ENCODE measurements at regions not wholly inside any gene's neighbourhood (a gene's known extent, or its start where the extent isn't known, plus 50 kb on each side); places are given as distances from the start of the nearest gene placed in this dataset.

- DNase-seq (ENCODE audit: low read depth, low spot score): no peak
- no CpG with 5 or more reads among the region's 2 CpGs for WGBS (ENCODE audit: insufficient coverage, insufficient read length)
- no peaks in the 10 kb centered on the region for H3K36me3 ChIP-seq (ENCODE audit: control insufficient read depth, insufficient read depth, low read length)
These were observed 431.3 kb upstream of the MDFIC2 start for GRCh38 chr3:70743754-70744153.

GRCh38 chr3:70742081-70742480 is 429.6 kb upstream of the MDFIC2 start:
- no peaks in the 10 kb centered on the region for H3K4me1 ChIP-seq (ENCODE audit: control insufficient read depth, insufficient read depth, low read length)
- H3K27me3 ChIP-seq (ENCODE audit: control insufficient read depth, insufficient read depth, low read length): no peaks in the 10 kb centered on the region
- no peak overlapping the region for H3K4me3 ChIP-seq (ENCODE audit: low read length)
- no peak overlapping the region for H3K27ac ChIP-seq (ENCODE audit: low read length)
- no peaks in the 10 kb centered on the region for H3K36me3 ChIP-seq (ENCODE audit: control insufficient read depth, insufficient read depth, low read length)
- no CpG with 5 or more reads among the region's 5 CpGs for WGBS (ENCODE audit: insufficient coverage, insufficient read length)
- no peak for DNase-seq (ENCODE audit: low read depth, low spot score)
- no peaks in the 10 kb centered on the region for H3K9me3 ChIP-seq (ENCODE audit: control insufficient read depth, insufficient read depth, low read length)

More at GRCh38 chr3:70743754-70744153, 431.3 kb upstream of the MDFIC2 start:
- Histone ChIP-seq H3K9me3 (ENCODE audit: control insufficient read depth, insufficient read depth, low read length) (no peaks in the 10 kb centered on the region), H3K27ac (ENCODE audit: low read length) (no peak overlapping the region), H3K27me3 (ENCODE audit: control insufficient read depth, insufficient read depth, low read length) (no peaks in the 10 kb centered on the region), H3K4me1 (ENCODE audit: control insufficient read depth, insufficient read depth, low read length) (no peaks in the 10 kb centered on the region; the same call in 1 of the 2 replicates), H3K4me3 (ENCODE audit: low read length) (no peak overlapping the region)

GRCh38 chr3:70740872-70741271 is 428.4 kb upstream of the MDFIC2 start:
- no peaks in the 10 kb centered on the region for H3K36me3 ChIP-seq (ENCODE audit: control insufficient read depth, insufficient read depth, low read length)
- H3K4me3 ChIP-seq (ENCODE audit: low read length): no peak overlapping the region
- no peak for DNase-seq (ENCODE audit: low read depth, low spot score)
- no peaks in the 10 kb centered on the region for H3K27me3 ChIP-seq (ENCODE audit: control insufficient read depth, insufficient read depth, low read length)
- no peak overlapping the region for H3K27ac ChIP-seq (ENCODE audit: low read length)
- no CpG with 5 or more reads among the region's 4 CpGs for WGBS (ENCODE audit: insufficient coverage, insufficient read length)
- no peaks in the 10 kb centered on the region for H3K9me3 ChIP-seq (ENCODE audit: control insufficient read depth, insufficient read depth, low read length)
- H3K4me1 ChIP-seq (ENCODE audit: control insufficient read depth, insufficient read depth, low read length): no peaks in the 10 kb centered on the region

- WGBS (ENCODE audit: insufficient coverage, insufficient read length): no CpG with 5 or more reads among the region's 1 CpG
- Histone ChIP-seq H3K4me1 (ENCODE audit: control insufficient read depth, insufficient read depth, low read length) (no peaks in the 10 kb centered on the region), H3K36me3 (ENCODE audit: control insufficient read depth, insufficient read depth, low read length) (no peaks in the 10 kb centered on the region), H3K27ac (ENCODE audit: low read length) (no peak overlapping the region), H3K27me3 (ENCODE audit: control insufficient read depth, insufficient read depth, low read length) (no peaks in the 10 kb centered on the region), H3K4me3 (ENCODE audit: low read length) (no peak overlapping the region), H3K9me3 (ENCODE audit: control insufficient read depth, insufficient read depth, low read length) (no peaks in the 10 kb centered on the region)
- DNase-seq (ENCODE audit: low read depth, low spot score): no peak
These were observed 427.6 kb upstream of the MDFIC2 start for GRCh38 chr3:70740071-70740470.

GRCh38 chr3:70738291-70738681 is 425.8 kb upstream of the MDFIC2 start:
- Histone ChIP-seq H3K27ac (ENCODE audit: low read length) (no peak overlapping the region), H3K4me3 (ENCODE audit: low read length) (no peak overlapping the region), H3K4me1 (ENCODE audit: control insufficient read depth, insufficient read depth, low read length) (no peaks in the 10 kb centered on the region), H3K27me3 (ENCODE audit: control insufficient read depth, insufficient read depth, low read length) (no peaks in the 10 kb centered on the region), H3K9me3 (ENCODE audit: control insufficient read depth, insufficient read depth, low read length) (no peaks in the 10 kb centered on the region), H3K36me3 (ENCODE audit: control insufficient read depth, insufficient read depth, low read length) (no peaks in the 10 kb centered on the region)
- DNase-seq (ENCODE audit: low read depth, low spot score): no peak
- no CpG with 5 or more reads among the region's 4 CpGs for WGBS (ENCODE audit: insufficient coverage, insufficient read length)

GRCh38 chr3:70737666-70738290 is 425.3 kb upstream of the MDFIC2 start:
- H3K27ac ChIP-seq (ENCODE audit: low read length): no peak overlapping the region
- H3K4me1 ChIP-seq (ENCODE audit: control insufficient read depth, insufficient read depth, low read length): no peaks in the 10 kb centered on the region
- H3K27me3 ChIP-seq (ENCODE audit: control insufficient read depth, insufficient read depth, low read length): no peaks in the 10 kb centered on the region
- no peak for DNase-seq (ENCODE audit: low read depth, low spot score)
- H3K4me3 ChIP-seq (ENCODE audit: low read length): no peak overlapping the region
- no CpG with 5 or more reads among the region's 2 CpGs for WGBS (ENCODE audit: insufficient coverage, insufficient read length)
- H3K36me3 ChIP-seq (ENCODE audit: control insufficient read depth, insufficient read depth, low read length): no peaks in the 10 kb centered on the region
- no peaks in the 10 kb centered on the region for H3K9me3 ChIP-seq (ENCODE audit: control insufficient read depth, insufficient read depth, low read length)

- H3K27me3 ChIP-seq (ENCODE audit: control insufficient read depth, insufficient read depth, low read length): no peaks in the 10 kb centered on the region
- no peak overlapping the region for H3K27ac ChIP-seq (ENCODE audit: low read length)
- H3K9me3 ChIP-seq (ENCODE audit: control insufficient read depth, insufficient read depth, low read length): no peaks in the 10 kb centered on the region
- no peaks in the 10 kb centered on the region for H3K36me3 ChIP-seq (ENCODE audit: control insufficient read depth, insufficient read depth, low read length)
- H3K4me3 ChIP-seq (ENCODE audit: low read length): no peak overlapping the region
- WGBS (ENCODE audit: insufficient coverage, insufficient read length): no CpG with 5 or more reads among the region's 1 CpG
- no peaks in the 10 kb centered on the region for H3K4me1 ChIP-seq (ENCODE audit: control insufficient read depth, insufficient read depth, low read length)
- DNase-seq (ENCODE audit: low read depth, low spot score): no peak
These were observed 423.6 kb upstream of the MDFIC2 start for GRCh38 chr3:70736009-70736408.

- DNase-seq (ENCODE audit: low read depth, low spot score): no peak
- Histone ChIP-seq H3K36me3 (ENCODE audit: control insufficient read depth, insufficient read depth, low read length) (no peaks in the 10 kb centered on the region), H3K9me3 (ENCODE audit: control insufficient read depth, insufficient read depth, low read length) (no peaks in the 10 kb centered on the region), H3K27me3 (ENCODE audit: control insufficient read depth, insufficient read depth, low read length) (no peaks in the 10 kb centered on the region), H3K4me1 (ENCODE audit: control insufficient read depth, insufficient read depth, low read length) (no peaks in the 10 kb centered on the region), H3K27ac (ENCODE audit: low read length) (no peak overlapping the region), H3K4me3 (ENCODE audit: low read length) (no peak overlapping the region)
- no CpG with 5 or more reads among the region's 3 CpGs for WGBS (ENCODE audit: insufficient coverage, insufficient read length)
These were observed 422.3 kb upstream of the MDFIC2 start for GRCh38 chr3:70734756-70735155.

- no CpG with 5 or more reads among the region's 2 CpGs for WGBS (ENCODE audit: insufficient coverage, insufficient read length)
- Histone ChIP-seq H3K4me1 (ENCODE audit: control insufficient read depth, insufficient read depth, low read length) (no peaks in the 10 kb centered on the region), H3K27ac (ENCODE audit: low read length) (no peak overlapping the region), H3K36me3 (ENCODE audit: control insufficient read depth, insufficient read depth, low read length) (no peaks in the 10 kb centered on the region), H3K4me3 (ENCODE audit: low read length) (no peak overlapping the region), H3K9me3 (ENCODE audit: control insufficient read depth, insufficient read depth, low read length) (no peaks in the 10 kb centered on the region), H3K27me3 (ENCODE audit: control insufficient read depth, insufficient read depth, low read length) (no peaks in the 10 kb centered on the region)
- no peak for DNase-seq (ENCODE audit: low read depth, low spot score)
These were observed 418.6 kb upstream of the MDFIC2 start for GRCh38 chr3:70731046-70731445.

GRCh38 chr3:70729845-70730244 is 417.4 kb upstream of the MDFIC2 start:
- DNase-seq (ENCODE audit: low read depth, low spot score): no peak
- no peaks in the 10 kb centered on the region for H3K36me3 ChIP-seq (ENCODE audit: control insufficient read depth, insufficient read depth, low read length)
- no CpG with 5 or more reads among the region's 3 CpGs for WGBS (ENCODE audit: insufficient coverage, insufficient read length)
- H3K4me3 ChIP-seq (ENCODE audit: low read length): no peak overlapping the region
- no peaks in the 10 kb centered on the region for H3K4me1 ChIP-seq (ENCODE audit: control insufficient read depth, insufficient read depth, low read length)
- no peaks in the 10 kb centered on the region for H3K9me3 ChIP-seq (ENCODE audit: control insufficient read depth, insufficient read depth, low read length)
- H3K27me3 ChIP-seq (ENCODE audit: control insufficient read depth, insufficient read depth, low read length): no peaks in the 10 kb centered on the region
- H3K27ac ChIP-seq (ENCODE audit: low read length): no peak overlapping the region

- H3K4me3 ChIP-seq (ENCODE audit: low read length): no peak overlapping the region
- H3K27ac ChIP-seq (ENCODE audit: low read length): no peak overlapping the region
- no CpG with 5 or more reads among the region's 1 CpG for WGBS (ENCODE audit: insufficient coverage, insufficient read length)
- no peaks in the 10 kb centered on the region for H3K9me3 ChIP-seq (ENCODE audit: control insufficient read depth, insufficient read depth, low read length)
- H3K27me3 ChIP-seq (ENCODE audit: control insufficient read depth, insufficient read depth, low read length): no peaks in the 10 kb centered on the region
- no peaks in the 10 kb centered on the region for H3K4me1 ChIP-seq (ENCODE audit: control insufficient read depth, insufficient read depth, low read length)
- no peaks in the 10 kb centered on the region for H3K36me3 ChIP-seq (ENCODE audit: control insufficient read depth, insufficient read depth, low read length)
- DNase-seq (ENCODE audit: low read depth, low spot score): no peak
These were observed 415.9 kb upstream of the MDFIC2 start for GRCh38 chr3:70728311-70728710.

All from iPS DF 6.9 (cell line).